Mesendoderm (in vitro differentiated cells): ENCODE measurements at regions not wholly inside any gene's neighbourhood (a gene's known extent, or its start where the extent isn't known, plus 50 kb on each side); places are given as distances from the start of the nearest gene placed in this dataset.

Source experiments
- DNase-seq: peaks from one replicate; pipeline ENCODE4 v3.0.0; 2013
- H2AK5ac ChIP-seq: 2 replicates; pipeline ENCODE4 v1.6.1; 2013; ENCODE audit warnings: low read length, inconsistent platforms
- H2BK120ac ChIP-seq: 2 replicates; pipeline ENCODE4 v1.6.1; 2013; ENCODE audit warnings: low read depth, mild to moderate bottlenecking, low read length, moderate library complexity, mixed read lengths
- H2BK15ac ChIP-seq: replicated peaks from 2 replicates; pipeline ENCODE4 v1.6.1; 2013; ENCODE audit warnings: low read depth, mild to moderate bottlenecking, moderate library complexity
- H2BK5ac ChIP-seq: 2 replicates; pipeline ENCODE4 v1.6.1; 2013; ENCODE audit warnings: low read length, inconsistent platforms
- H3K18ac ChIP-seq: 2 replicates; pipeline ENCODE4 v1.6.1; 2013; ENCODE audit warnings: mild to moderate bottlenecking, low read length, mixed read lengths
- H3K23ac ChIP-seq: one replicate; pipeline ENCODE4 v1.6.1; 2013; ENCODE audit warnings: low read length
- H3K27ac ChIP-seq: 2 replicates; pipeline ENCODE4 v1.5.1; 2013; ENCODE audit warnings: low read depth, mild to moderate bottlenecking, inconsistent platforms, low read length, moderate library complexity
- H3K27me3 ChIP-seq: 2 replicates; pipeline ENCODE4 v1.6.1; 2013; ENCODE audit warnings: low read length, control low read depth, mild to moderate bottlenecking, inconsistent platforms; ENCODE audit not compliant: insufficient read depth, poor library complexity
- H3K36me3 ChIP-seq: 2 replicates; pipeline ENCODE4 v1.6.1; 2013; ENCODE audit warnings: low read length, inconsistent platforms; ENCODE audit not compliant: control insufficient read depth, insufficient read depth
- H3K4ac ChIP-seq: one replicate; pipeline ENCODE4 v1.6.1; 2013; ENCODE audit warnings: low read depth, mild to moderate bottlenecking, low read length, moderate library complexity
- H3K4me1 ChIP-seq: 2 replicates; pipeline ENCODE4 v1.6.1; 2013; ENCODE audit warnings: low read depth, low read length, inconsistent platforms; ENCODE audit not compliant: control insufficient read depth
- H3K4me2 ChIP-seq: 2 replicates; pipeline ENCODE4 v1.6.1; 2013; ENCODE audit warnings: low read length
- H3K4me3 ChIP-seq: 2 replicates; pipeline ENCODE4 v1.5.1; 2013; ENCODE audit warnings: mild to moderate bottlenecking, low read length
- H3K56ac ChIP-seq: one replicate; pipeline ENCODE4 v1.6.1; 2013; ENCODE audit warnings: low read length
- H3K79me1 ChIP-seq: 2 replicates; pipeline ENCODE4 v1.6.1; 2013; ENCODE audit warnings: low read length, inconsistent platforms
- H3K79me2 ChIP-seq: 2 replicates; pipeline ENCODE4 v1.6.1; 2013; ENCODE audit warnings: mild to moderate bottlenecking, low read length; ENCODE audit not compliant: control insufficient read depth, insufficient read depth
- H3K9ac ChIP-seq: 2 replicates; pipeline ENCODE4 v1.6.1; 2013; ENCODE audit warnings: low read length, inconsistent platforms
- H4K5ac ChIP-seq: one replicate; pipeline ENCODE4 v1.6.1; 2013; ENCODE audit warnings: low read length
- H4K8ac ChIP-seq: one replicate; pipeline ENCODE4 v1.6.1; 2013; ENCODE audit warnings: low read depth, mild to moderate bottlenecking, control low read depth, low read length, moderate library complexity
- WGBS: extraction: QIAGEN DNeasy Blood & Tissue Kit; methylation state at CpG from one replicate; pipeline ENCODE4 v1.1.7; 2013; ENCODE audit warnings: low lambda C conversion rate, missing lambda C conversion rate; ENCODE audit not compliant: insufficient coverage; ENCODE audit errors: extremely low coverage; 5-methylcytosine and 5-hydroxymethylcytosine counted together

GRCh38 chr14:82414853-82415539 lies 881.3 kb upstream of the SEL1L start:
- no peak overlapping the region for H3K9ac ChIP-seq
- H3K27ac ChIP-seq = no peak overlapping the region
- no peak overlapping the region for H3K4ac ChIP-seq
- H3K79me2 ChIP-seq = no peaks in the 10 kb centered on the region
- H3K18ac ChIP-seq = no peak overlapping the region
- no peak overlapping the region for H2BK120ac ChIP-seq
- no peak overlapping the region for H3K56ac ChIP-seq
- no peak overlapping the region for H2BK5ac ChIP-seq
- no peaks in the 10 kb centered on the region for H3K79me1 ChIP-seq
- no peak for DNase-seq
- no CpG with 5 or more reads among the region's 1 CpG for WGBS
- no peak overlapping the region for H4K8ac ChIP-seq
- H2BK15ac ChIP-seq = no peak overlapping the region
- no peak overlapping the region for H3K4me2 ChIP-seq
- H3K4me1 ChIP-seq = no peaks in the 10 kb centered on the region
- no peak overlapping the region for H3K23ac ChIP-seq
- no peak overlapping the region for H3K4me3 ChIP-seq
- no peak overlapping the region for H4K5ac ChIP-seq
- no peak overlapping the region for H2AK5ac ChIP-seq
- no peaks in the 10 kb centered on the region for H3K27me3 ChIP-seq
- H3K36me3 ChIP-seq = no peaks in the 10 kb centered on the region

- no peak overlapping the region for H3K56ac ChIP-seq
- no peak overlapping the region for H3K4ac ChIP-seq
- no peaks in the 10 kb centered on the region for H3K4me1 ChIP-seq
- no peaks in the 10 kb centered on the region for H3K79me2 ChIP-seq
- no peak overlapping the region for H3K23ac ChIP-seq
- H3K36me3 ChIP-seq = no peaks in the 10 kb centered on the region
- H3K27ac ChIP-seq = no peak overlapping the region
- no peak overlapping the region for H2BK15ac ChIP-seq
- no peak overlapping the region for H2BK120ac ChIP-seq
- H2AK5ac ChIP-seq = no peak overlapping the region
- no peak overlapping the region for H4K5ac ChIP-seq
- no peak overlapping the region for H3K9ac ChIP-seq
- no peaks in the 10 kb centered on the region for H3K79me1 ChIP-seq
- H2BK5ac ChIP-seq = no peak overlapping the region
- peak; percentile 8 for DNase-seq
- no peak overlapping the region for H3K4me2 ChIP-seq
- no peak overlapping the region for H3K18ac ChIP-seq
- no CpG with 5 or more reads among the region's 2 CpGs for whole genome bisulfite sequencing
- no peaks in the 10 kb centered on the region for H3K27me3 ChIP-seq
- H3K4me3 ChIP-seq = no peak overlapping the region
- H4K8ac ChIP-seq = no peak overlapping the region
These were observed 886.3 kb upstream of the SEL1L start for GRCh38 chr14:82419933-82420332.

DNA sequence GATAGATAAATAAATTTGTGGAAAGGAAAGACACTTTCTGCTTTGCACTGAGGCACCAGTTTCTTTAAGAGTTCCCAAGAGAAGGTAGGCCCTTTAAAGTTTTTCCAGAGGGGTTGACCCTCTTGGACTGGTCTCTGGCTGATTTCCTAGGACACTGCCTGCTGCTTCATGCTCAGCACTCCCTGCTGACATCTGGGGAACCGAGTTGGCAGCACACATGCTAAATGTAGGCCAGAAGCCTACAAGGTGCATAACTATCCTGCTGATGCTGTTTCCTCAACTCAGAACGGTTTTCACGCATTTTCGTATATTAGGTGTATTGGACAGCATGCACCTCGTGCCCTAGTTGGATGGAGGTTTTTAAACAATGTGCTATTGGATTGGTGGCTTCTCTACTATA lies 887.2 kb upstream of the SEL1L start:
- Histone ChIP-seq H3K56ac (no peak overlapping the region), H3K4me3 (no peak overlapping the region), H3K79me1 (no peaks in the 10 kb centered on the region), H2BK5ac (no peak overlapping the region), H3K9ac (no peak overlapping the region), H3K4me2 (no peak overlapping the region), H2BK15ac (no peak overlapping the region), H3K27me3 (no peaks in the 10 kb centered on the region), H4K8ac (no peak overlapping the region), H3K23ac (no peak overlapping the region), H2BK120ac (no peak overlapping the region), H3K18ac (no peak overlapping the region), H3K4ac (no peak overlapping the region), H3K4me1 (no peaks in the 10 kb centered on the region), H3K27ac (no peak overlapping the region), H2AK5ac (no peak overlapping the region), H4K5ac (no peak overlapping the region), H3K79me2 (no peaks in the 10 kb centered on the region), H3K36me3 (no peaks in the 10 kb centered on the region)
- no peak for DNase-seq
- WGBS = no CpG with 5 or more reads among the region's 5 CpGs

DNA sequence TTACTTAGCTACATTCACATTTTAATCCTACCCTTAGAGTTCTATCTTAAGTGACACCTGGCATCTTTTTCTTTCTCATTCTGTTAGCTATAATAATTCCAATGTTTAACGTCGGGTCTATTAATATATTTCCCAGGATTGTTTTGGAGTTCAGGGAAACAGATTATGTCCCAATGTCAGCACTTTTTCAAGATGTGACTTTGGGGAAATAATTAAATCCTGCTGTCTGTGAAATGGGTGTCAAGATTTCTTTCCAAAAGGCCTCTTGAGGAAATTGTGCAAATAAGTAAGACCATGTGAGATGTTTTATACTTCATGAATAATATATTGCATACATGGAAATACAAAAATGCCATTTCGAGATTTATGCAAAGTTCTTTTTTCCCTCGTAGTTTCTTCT lies 887.6 kb upstream of the SEL1L start:
- H3K56ac ChIP-seq = no peak overlapping the region
- H3K4me1 ChIP-seq = no peaks in the 10 kb centered on the region
- no peak overlapping the region for H4K5ac ChIP-seq
- H2AK5ac ChIP-seq = no peak overlapping the region
- no peaks in the 10 kb centered on the region for H3K79me1 ChIP-seq
- H3K9ac ChIP-seq = no peak overlapping the region
- no peaks in the 10 kb centered on the region for H3K79me2 ChIP-seq
- H3K27me3 ChIP-seq = no peaks in the 10 kb centered on the region
- no peak overlapping the region for H3K4me2 ChIP-seq
- no peak overlapping the region for H3K23ac ChIP-seq
- no peak overlapping the region for H3K4ac ChIP-seq
- no peak overlapping the region for H4K8ac ChIP-seq
- H2BK5ac ChIP-seq = no peak overlapping the region
- no peak overlapping the region for H3K18ac ChIP-seq
- no peaks in the 10 kb centered on the region for H3K36me3 ChIP-seq
- no peak for DNase-seq
- no peak overlapping the region for H2BK120ac ChIP-seq
- H2BK15ac ChIP-seq = no peak overlapping the region
- H3K27ac ChIP-seq = no peak overlapping the region
- WGBS = no CpG with 5 or more reads among the region's 4 CpGs
- no peak overlapping the region for H3K4me3 ChIP-seq

DNA sequence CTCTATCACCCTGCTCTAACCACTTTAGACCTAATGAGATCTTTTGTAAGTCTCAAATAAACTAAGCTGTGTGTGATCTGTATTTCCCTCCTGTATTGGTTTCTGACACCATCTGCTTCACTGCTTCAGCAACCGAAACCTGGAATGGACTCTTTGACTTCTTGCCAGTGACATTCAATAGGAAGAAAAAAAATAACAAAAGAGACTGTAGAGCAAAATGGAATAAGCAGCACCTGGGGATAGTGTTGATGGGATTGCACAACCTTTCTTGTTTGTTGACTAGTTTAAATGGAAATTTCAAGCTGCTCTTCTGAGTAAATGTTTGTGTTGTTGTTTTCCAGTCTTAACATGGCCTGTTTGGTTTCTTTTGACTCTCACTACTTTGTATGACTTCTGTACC lies 888.6 kb upstream of the SEL1L start:
- WGBS = no CpG with 5 or more reads among the region's 1 CpG

DNA sequence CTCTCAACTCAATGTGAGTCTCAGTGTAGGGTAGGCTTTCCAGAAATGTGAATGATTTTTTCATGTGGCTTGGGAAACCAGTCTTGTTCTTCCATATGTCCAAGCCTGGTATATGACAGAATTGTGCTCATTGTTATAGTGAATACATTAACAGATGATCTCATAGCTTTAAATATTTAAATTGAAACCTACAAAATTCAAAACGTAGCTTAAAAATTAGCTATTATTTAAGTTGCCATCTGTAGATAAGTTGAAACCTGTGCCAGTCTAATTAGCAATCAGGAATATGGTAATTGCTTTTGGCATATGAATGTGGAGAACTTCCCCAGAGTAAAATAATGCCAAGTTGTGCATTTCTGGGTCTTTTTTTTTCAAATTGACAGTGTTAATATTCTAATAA lies 891.6 kb upstream of the SEL1L start:
- H4K5ac ChIP-seq = no peak overlapping the region
- no peaks in the 10 kb centered on the region for H3K79me1 ChIP-seq
- H3K4ac ChIP-seq = no peak overlapping the region
- DNase-seq = no peak
- no peaks in the 10 kb centered on the region for H3K4me1 ChIP-seq
- H2BK120ac ChIP-seq = no peak overlapping the region
- no peak overlapping the region for H3K23ac ChIP-seq
- H2BK15ac ChIP-seq = no peak overlapping the region
- no peak overlapping the region for H3K27ac ChIP-seq
- H2AK5ac ChIP-seq = no peak overlapping the region
- no peaks in the 10 kb centered on the region for H3K27me3 ChIP-seq
- H3K36me3 ChIP-seq = no peaks in the 10 kb centered on the region
- no peaks in the 10 kb centered on the region for H3K79me2 ChIP-seq
- no peak overlapping the region for H2BK5ac ChIP-seq
- WGBS = no CpG with 5 or more reads among the region's 1 CpG
- H3K4me3 ChIP-seq = no peak overlapping the region
- H3K9ac ChIP-seq = no peak overlapping the region
- no peak overlapping the region for H3K56ac ChIP-seq
- no peak overlapping the region for H3K18ac ChIP-seq
- no peak overlapping the region for H3K4me2 ChIP-seq
- H4K8ac ChIP-seq = no peak overlapping the region

More for the DNA sequence above, 888.6 kb upstream of the SEL1L start:
- Histone ChIP-seq H3K27ac (no peak overlapping the region), H3K56ac (no peak overlapping the region), H3K9ac (no peak overlapping the region), H2AK5ac (no peak overlapping the region), H3K4me3 (no peak overlapping the region), H4K8ac (no peak overlapping the region), H3K4me2 (no peak overlapping the region), H2BK120ac (no peak overlapping the region), H3K4me1 (no peaks in the 10 kb centered on the region), H3K79me2 (no peaks in the 10 kb centered on the region), H2BK15ac (no peak overlapping the region), H3K27me3 (no peaks in the 10 kb centered on the region), H3K36me3 (no peaks in the 10 kb centered on the region), H3K18ac (no peak overlapping the region), H3K23ac (no peak overlapping the region), H3K79me1 (no peaks in the 10 kb centered on the region), H4K5ac (no peak overlapping the region), H2BK5ac (no peak overlapping the region), H3K4ac (no peak overlapping the region)
- DNase-seq = no peak
